ENCODE measurements at regions not wholly inside any gene's neighbourhood (a gene's known extent, or its start where the extent isn't known, plus 50 kb on each side); places are given as distances from the start of the nearest gene placed in this dataset.

GRCh38 chr11:122269824-122270223, 153.8 kb upstream of the BLID start:
- H3K9me3 ChIP-seq (ENCODE audit: control insufficient read depth in 4 of 4, low read length in 3 of 4): no peaks in the 10 kb centered on the region
- WGBS: 95% methylated on average over 4 of the region's 4 CpGs
- TF ChIP-seq REST (IDR thresholded peaks at IDR 0.05) (no peak), RAD21 (IDR thresholded peaks at IDR 0.05) (no peak), EGR1 (IDR thresholded peaks at IDR 0.05; ENCODE audit: low read depth in 2 of 2) (no peak), GABPA (IDR thresholded peaks at IDR 0.05 in 1 of 2, conservative IDR thresholded peaks at IDR 0.05 in 1 of 2) (no peak), NR2F2 (IDR thresholded peaks at IDR 0.05) (no peak), FOXA1 (IDR thresholded peaks at IDR 0.05) (no peak), JUND (IDR thresholded peaks at IDR 0.05) (no peak), ZBTB33 (IDR thresholded peaks at IDR 0.05) (no peak), RXRA (IDR thresholded peaks at IDR 0.05) (no peak), FOXA2 (IDR thresholded peaks at IDR 0.05) (no peak), YY1 (IDR thresholded peaks at IDR 0.05) (no peak), MAX (IDR thresholded peaks at IDR 0.05) (no peak), HNF4G (IDR thresholded peaks at IDR 0.05) (no peak)
- H3K27ac ChIP-seq (ENCODE audit: low read depth in 1 of 2, low read length in 2 of 2): no peak overlapping the region
- H3K9ac ChIP-seq (ENCODE audit: low read depth in 1 of 2, low read length in 2 of 2): no peak overlapping the region
- no peaks in the 10 kb centered on the region for H3K4me1 ChIP-seq (ENCODE audit: control insufficient read depth in 4 of 4, insufficient read depth in 4 of 4, low read length in 3 of 4)
- no peak for DNase-seq (ENCODE audit: low spot score)
- H3K27me3 ChIP-seq (ENCODE audit: control insufficient read depth in 4 of 4, insufficient read depth in 4 of 4, low read length in 3 of 4): no peaks in the 10 kb centered on the region
- peaks cover 0 to 13% (median 0%) of the 10 kb centered on the region in 4 donors for H3K36me3 ChIP-seq (ENCODE audit: control insufficient read depth in 4 of 4, insufficient read depth in 3 of 4, low read depth in 1 of 4, low read length in 3 of 4)
- no peak overlapping the region for H3K4me3 ChIP-seq (ENCODE audit: low read depth in 1 of 3, low read length in 3 of 3)

- H3K4me3 ChIP-seq (ENCODE audit: low read depth in 1 of 3, low read length in 3 of 3): no peak overlapping the region
- H3K9ac ChIP-seq (ENCODE audit: low read depth in 1 of 2, low read length in 2 of 2): no peak overlapping the region
- no peaks in the 10 kb centered on the region for H3K9me3 ChIP-seq (ENCODE audit: control insufficient read depth in 4 of 4, low read length in 3 of 4)
- DNase-seq (ENCODE audit: low spot score): no peak
- H3K27ac ChIP-seq (ENCODE audit: low read depth in 1 of 2, low read length in 2 of 2): no peak overlapping the region
- H3K4me1 ChIP-seq (ENCODE audit: control insufficient read depth in 4 of 4, insufficient read depth in 4 of 4, low read length in 3 of 4): no peaks in the 10 kb centered on the region
- H3K27me3 ChIP-seq (ENCODE audit: control insufficient read depth in 4 of 4, insufficient read depth in 4 of 4, low read length in 3 of 4): no peaks in the 10 kb centered on the region
- 92% methylated on average over 6 of the region's 6 CpGs for WGBS
- peaks cover 0 to 13% (median 0%) of the 10 kb centered on the region in 4 donors for H3K36me3 ChIP-seq (ENCODE audit: control insufficient read depth in 4 of 4, insufficient read depth in 3 of 4, low read depth in 1 of 4, low read length in 3 of 4)
- no peak for TF ChIP-seq REST (IDR thresholded peaks at IDR 0.05)
- TF ChIP-seq CTCF (IDR thresholded peaks at IDR 0.05; ENCODE audit: low read depth, low read length, missing input control): no peak
- TF ChIP-seq ZBTB33 (IDR thresholded peaks at IDR 0.05): no peak
Observed at GRCh38 chr11:122268601-122269130, 152.7 kb upstream of the BLID start.
